Activated CD4-positive, CD25-positive, alpha-beta regulatory T cell treated with anti-CD3 and anti-CD28 coated beads, Interleukin-2, amount 50 U/mL, for 24 hours (primary cell): ENCODE measurements at regions not wholly inside any gene's neighbourhood (a gene's known extent, or its start where the extent isn't known, plus 50 kb on each side); places are given as distances from the start of the nearest gene placed in this dataset.

Experiments
- ATAC-seq, 2 donors: fragments of 150-1000 bp; cut with Tn5 transposase; one replicate each; pipeline ENCODE4 v1.10.0; 2021; ENCODE audit warnings: mild to moderate bottlenecking in 1 of 2, moderate library complexity in 1 of 2

- no peak for ATAC-seq
These were observed 821.9 kb downstream of the VRK1 start for GRCh38 chr14:97618917-97619690.

- no peak for ATAC-seq
These were observed 822.9 kb downstream of the VRK1 start for GRCh38 chr14:97620066-97620465.

GRCh38 chr14:97624985-97625384 lies 827.8 kb downstream of the VRK1 start:
- ATAC-seq: no peak

- ATAC-seq: no peak
These were observed 828.3 kb downstream of the VRK1 start for GRCh38 chr14:97625477-97625876.

GRCh38 chr14:97626088-97626487 lies 828.9 kb downstream of the VRK1 start:
- ATAC-seq: no peak

GRCh38 chr14:97630249-97630648 lies 833.1 kb downstream of the VRK1 start:
- ATAC-seq: no peak

- ATAC-seq: no peak
These were observed 836.1 kb downstream of the VRK1 start for GRCh38 chr14:97633131-97633738.

- peak in 1 of 2 donors; percentile 27 for ATAC-seq
These were observed 837.6 kb downstream of the VRK1 start for GRCh38 chr14:97634751-97635150.

- ATAC-seq: peak; percentile 41 to 73
These were observed 841.7 kb downstream of the VRK1 start for GRCh38 chr14:97638864-97639263.

- ATAC-seq: no peak
These were observed 842.8 kb downstream of the VRK1 start for GRCh38 chr14:97640031-97640430.

- ATAC-seq: no peak
These were observed 844.6 kb downstream of the VRK1 start for GRCh38 chr14:97641827-97642226.

GRCh38 chr14:97642631-97643030 lies 845.4 kb downstream of the VRK1 start:
- ATAC-seq: no peak

GRCh38 chr14:97644365-97644764 lies 847.2 kb downstream of the VRK1 start:
- no peak for ATAC-seq

GRCh38 chr14:97649752-97650151 lies 852.6 kb downstream of the VRK1 start:
- ATAC-seq: no peak

- ATAC-seq: no peak
These were observed 858.2 kb downstream of the VRK1 start for GRCh38 chr14:97655169-97655948.

GRCh38 chr14:97657609-97658008 lies 860.4 kb downstream of the VRK1 start:
- no peak for ATAC-seq

GRCh38 chr14:97687944-97688630 lies 890.9 kb downstream of the VRK1 start:
- no peak for ATAC-seq

GRCh38 chr14:97688631-97689336 lies 891.6 kb downstream of the VRK1 start:
- no peak for ATAC-seq

GRCh38 chr14:97692084-97692483 lies 894.9 kb downstream of the VRK1 start:
- no peak for ATAC-seq

GRCh38 chr14:97695456-97695981 lies 898.3 kb downstream of the VRK1 start:
- no peak for ATAC-seq

GRCh38 chr14:97697772-97698171 lies 900.6 kb downstream of the VRK1 start:
- ATAC-seq: peak; percentile 83 to 90

GRCh38 chr14:97699026-97699425 lies 901.8 kb downstream of the VRK1 start:
- no peak for ATAC-seq
